Memory B cell (primary cell): ENCODE measurements at regions not wholly inside any gene's neighbourhood (a gene's known extent, or its start where the extent isn't known, plus 50 kb on each side); places are given as distances from the start of the nearest gene placed in this dataset.

Source experiments
- ATAC-seq: fragments of 150-1000 bp; cut with Tn5 transposase; 2 replicates; pipeline ENCODE4 v1.10.0; 2021; ENCODE audit warnings: low read depth, mild to moderate bottlenecking, moderate library complexity
- DNase-seq, 2 donors: peaks; one replicate each; pipeline ENCODE4 v3.0.0; 2022; ENCODE audit warnings: low spot score in 2 of 2
- H3K27ac Mint-ChIP-seq: one replicate; pipeline ENCODE4 v1.8.0; 2022; ENCODE audit warnings: mild to moderate bottlenecking, moderate library complexity, mixed read lengths
- H3K27me3 Mint-ChIP-seq: one replicate; pipeline ENCODE4 v1.8.0; 2022; ENCODE audit warnings: mixed read lengths
- H3K36me3 Mint-ChIP-seq: one replicate; pipeline ENCODE4 v1.8.0; 2022; ENCODE audit warnings: mild to moderate bottlenecking, mixed read lengths
- H3K4me1 Mint-ChIP-seq: one replicate; pipeline ENCODE4 v1.8.0; 2022; ENCODE audit warnings: mixed read lengths
- H3K4me3 Mint-ChIP-seq: one replicate; pipeline ENCODE4 v1.8.0; 2022; ENCODE audit warnings: mild to moderate bottlenecking, moderate library complexity, mixed read lengths
- H3K9me3 Mint-ChIP-seq: one replicate; pipeline ENCODE4 v1.8.0; 2022; ENCODE audit warnings: mixed read lengths

- H3K4me3 Mint-ChIP-seq: peak overlapping the region; percentile 67
- no peak for ATAC-seq
- DNase-seq: no peak
- no peaks in the 10 kb centered on the region for H3K9me3 Mint-ChIP-seq
- peaks cover 2% of the 10 kb centered on the region for H3K27me3 Mint-ChIP-seq
- H3K36me3 Mint-ChIP-seq: no peaks in the 10 kb centered on the region
- H3K4me1 Mint-ChIP-seq: peaks cover 16% of the 10 kb centered on the region
- H3K27ac Mint-ChIP-seq: no peak overlapping the region
These were observed 80.2 kb upstream of the NUDT4 start for GRCh38 chr12:93297536-93297935.

- Mint-ChIP-seq H3K4me1 (peaks cover 19% of the 10 kb centered on the region), H3K4me3 (no peak overlapping the region), H3K27me3 (peaks cover 2% of the 10 kb centered on the region), H3K9me3 (no peaks in the 10 kb centered on the region), H3K36me3 (no peaks in the 10 kb centered on the region), H3K27ac (no peak overlapping the region)
- ATAC-seq: no peak
- DNase-seq: no peak
These were observed 78.4 kb upstream of the NUDT4 start for GRCh38 chr12:93299262-93299846.

- Mint-ChIP-seq H3K27ac (no peak overlapping the region), H3K4me3 (no peak overlapping the region), H3K9me3 (no peaks in the 10 kb centered on the region), H3K4me1 (peaks cover 17% of the 10 kb centered on the region), H3K36me3 (no peaks in the 10 kb centered on the region), H3K27me3 (no peaks in the 10 kb centered on the region)
- ATAC-seq (no peak), DNase-seq (no peak)
These were observed 77.1 kb upstream of the NUDT4 start for GRCh38 chr12:93300611-93301021.

GRCh38 chr12:93302331-93303229 is 75.1 kb upstream of the NUDT4 start:
- peaks cover 1% of the 10 kb centered on the region for H3K27me3 Mint-ChIP-seq
- H3K9me3 Mint-ChIP-seq: peaks cover 5% of the 10 kb centered on the region
- ATAC-seq (no peak), DNase-seq (no peak)
- H3K4me1 Mint-ChIP-seq: peaks cover 8% of the 10 kb centered on the region
- H3K27ac Mint-ChIP-seq: peak overlapping the region; percentile 8
- no peak overlapping the region for H3K4me3 Mint-ChIP-seq
- peaks cover 5% of the 10 kb centered on the region for H3K36me3 Mint-ChIP-seq

GRCh38 chr12:93306636-93307035 is 71.1 kb upstream of the NUDT4 start:
- ATAC-seq: no peak
- Mint-ChIP-seq H3K27ac (no peak overlapping the region), H3K4me1 (peaks cover 5% of the 10 kb centered on the region), H3K27me3 (peaks cover 1% of the 10 kb centered on the region), H3K36me3 (peaks cover 5% of the 10 kb centered on the region), H3K9me3 (peaks cover 5% of the 10 kb centered on the region), H3K4me3 (no peak overlapping the region)
- no peak for DNase-seq

GRCh38 chr12:93308281-93308680 is 69.4 kb upstream of the NUDT4 start:
- H3K9me3 Mint-ChIP-seq: peaks cover 5% of the 10 kb centered on the region
- ATAC-seq (no peak), DNase-seq (no peak)
- H3K36me3 Mint-ChIP-seq: peaks cover 5% of the 10 kb centered on the region
- no peak overlapping the region for H3K27ac Mint-ChIP-seq
- H3K4me3 Mint-ChIP-seq: no peak overlapping the region
- no peaks in the 10 kb centered on the region for H3K4me1 Mint-ChIP-seq
- H3K27me3 Mint-ChIP-seq: peaks cover 1% of the 10 kb centered on the region

- no peak for ATAC-seq
- no peak for DNase-seq
- Mint-ChIP-seq H3K4me1 (no peaks in the 10 kb centered on the region), H3K27me3 (no peaks in the 10 kb centered on the region), H3K9me3 (no peaks in the 10 kb centered on the region), H3K27ac (no peak overlapping the region), H3K4me3 (no peak overlapping the region), H3K36me3 (no peaks in the 10 kb centered on the region)
These were observed 65.9 kb upstream of the NUDT4 start for GRCh38 chr12:93311827-93312226.

- Mint-ChIP-seq H3K27me3 (no peaks in the 10 kb centered on the region), H3K9me3 (no peaks in the 10 kb centered on the region), H3K4me3 (no peak overlapping the region), H3K27ac (no peak overlapping the region), H3K4me1 (peaks cover 3% of the 10 kb centered on the region), H3K36me3 (no peaks in the 10 kb centered on the region)
- no peak for ATAC-seq
- DNase-seq: no peak
These were observed 63.6 kb upstream of the NUDT4 start for GRCh38 chr12:93314177-93314497.

- no peaks in the 10 kb centered on the region for H3K9me3 Mint-ChIP-seq
- H3K36me3 Mint-ChIP-seq: no peaks in the 10 kb centered on the region
These were observed 62.3 kb upstream of the NUDT4 start for GRCh38 chr12:93315385-93315906.

GRCh38 chr12:93315907-93316622 is 61.7 kb upstream of the NUDT4 start:
- Mint-ChIP-seq H3K9me3 (no peaks in the 10 kb centered on the region), H3K36me3 (no peaks in the 10 kb centered on the region), H3K4me1 (peaks cover 3% of the 10 kb centered on the region), H3K4me3 (no peak overlapping the region), H3K27me3 (no peaks in the 10 kb centered on the region), H3K27ac (peak overlapping the region; percentile 8)
- DNase-seq: no peak
- ATAC-seq: no peak

More at GRCh38 chr12:93315385-93315906, 62.3 kb upstream of the NUDT4 start:
- Mint-ChIP-seq H3K27ac (no peak overlapping the region), H3K4me1 (peaks cover 3% of the 10 kb centered on the region), H3K4me3 (no peak overlapping the region), H3K27me3 (no peaks in the 10 kb centered on the region)
- DNase-seq (no peak), ATAC-seq (no peak)

- Mint-ChIP-seq H3K4me3 (no peak overlapping the region), H3K4me1 (peaks cover 3% of the 10 kb centered on the region), H3K9me3 (no peaks in the 10 kb centered on the region), H3K36me3 (no peaks in the 10 kb centered on the region), H3K27ac (no peak overlapping the region), H3K27me3 (no peaks in the 10 kb centered on the region)
- ATAC-seq (no peak), DNase-seq (no peak)
These were observed 61.1 kb upstream of the NUDT4 start for GRCh38 chr12:93316623-93316971.

- DNase-seq: no peak
- Mint-ChIP-seq H3K27me3 (no peaks in the 10 kb centered on the region), H3K27ac (peak overlapping the region; percentile 76), H3K36me3 (no peaks in the 10 kb centered on the region), H3K4me3 (no peak overlapping the region), H3K4me1 (peaks cover 3% of the 10 kb centered on the region), H3K9me3 (no peaks in the 10 kb centered on the region)
- ATAC-seq: no peak
These were observed 60.5 kb upstream of the NUDT4 start for GRCh38 chr12:93317227-93317626.

- Mint-ChIP-seq H3K4me3 (no peak overlapping the region), H3K27me3 (no peaks in the 10 kb centered on the region), H3K4me1 (peaks cover 5% of the 10 kb centered on the region), H3K36me3 (no peaks in the 10 kb centered on the region), H3K27ac (no peak overlapping the region), H3K9me3 (no peaks in the 10 kb centered on the region)
- DNase-seq (no peak), ATAC-seq (no peak)
These were observed 58.8 kb upstream of the NUDT4 start for GRCh38 chr12:93318720-93319522.
